Thyroid gland (tissue), 4 donors: ENCODE measurements at regions not wholly inside any gene's neighbourhood (a gene's known extent, or its start where the extent isn't known, plus 50 kb on each side); places are given as distances from the start of the nearest gene placed in this dataset.
"Not testable (repeated sequence)": the region's sequence is repeated elsewhere in the genome, so short reads cannot be mapped to it uniquely, and the experiment has no call there.

Experiments
- DNase-seq, 2 donors: peaks; one replicate each; pipeline ENCODE4 v3.0.0-alpha.2; 2019
- H3K27ac ChIP-seq, 3 donors: fragments of 200-600 bp; sonication (generic); 1 replicate in 2 of 3; 2 replicates in 1 of 3; pipeline ENCODE4 v1.5.1; 2016 to 2019; ENCODE audit warnings: mild to moderate bottlenecking in 1 of 3, moderate library complexity in 1 of 3
- H3K27me3 ChIP-seq: fragments of 200-600 bp; sonication (generic); one replicate; pipeline ENCODE4 v1.5.1; 2019
- H3K36me3 ChIP-seq, 2 donors: fragments of 200-600 bp; sonication (generic); one replicate each; pipeline ENCODE4 v1.5.1; 2016 to 2019
- H3K4me1 ChIP-seq, 2 donors: fragments of 200-600 bp; sonication (generic); one replicate each; pipeline ENCODE4 v1.5.1; 2017 to 2019
- H3K4me3 ChIP-seq, 3 donors: fragments of 200-600 bp; sonication (generic); replicated peaks in 1 of 3; 1 replicate in 2 of 3; 2 replicates in 1 of 3; pipeline ENCODE4 v1.5.1; 2016; ENCODE audit warnings: mild to moderate bottlenecking in 1 of 3
- H3K9me3 ChIP-seq: fragments of 200-600 bp; sonication (generic); one replicate; pipeline ENCODE4 v1.5.1; 2017
- POLR2A ChIP-seq, 2 donors: fragments of 450-650 bp; IDR thresholded peaks; one replicate each; pipeline ENCODE4 v1.6.1; 2017; ENCODE audit warnings: antibody characterized with exemption in 2 of 2, mild to moderate bottlenecking in 2 of 2, moderate library complexity in 1 of 2
- WGBS, 2 donors: methylation state at CpG; one replicate each; pipeline ENCODE4 v1.1.5; 2017; 5-methylcytosine and 5-hydroxymethylcytosine counted together
- intact Hi-C: fragments of 100-400 bp; cut with DNase I; formaldehyde crosslinking; loops from one replicate; pipeline ENCODE4 v1.15.1; 2023
- TF ChIP-seq, protein P1 (sequence below), 6 experiments: fragments of 200-600 bp in 3 of 6; fragments of 450-650 bp in 3 of 6; sonication (generic) in 3 of 6; IDR thresholded peaks; one replicate each; pipeline ENCODE4 v1.5.1; 2016 to 2019; ENCODE audit warnings: antibody characterized with exemption in 6 of 6, mild to moderate bottlenecking in 2 of 6, inconsistent platforms in 1 of 6, moderate library complexity in 1 of 6

DNA sequence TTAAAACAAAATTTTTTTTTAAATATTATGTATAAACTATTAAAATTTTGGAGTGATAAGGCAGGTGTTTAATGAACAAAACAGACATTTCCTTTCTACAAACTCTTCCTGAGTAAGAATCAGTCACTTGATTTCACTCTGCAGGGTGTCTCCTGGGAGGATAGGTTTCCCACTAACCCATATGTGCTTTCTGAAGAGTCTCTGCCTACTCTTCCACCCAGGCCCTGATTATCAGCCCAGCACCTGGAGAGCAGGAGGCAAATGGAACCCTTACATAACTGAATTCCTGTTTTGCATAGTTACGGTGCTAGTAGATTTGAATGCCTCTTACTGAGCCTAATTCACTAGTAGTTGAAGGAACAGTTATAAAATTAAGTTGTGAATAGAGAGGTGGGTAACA lies 1718.6 kb downstream of the SUCLG1 start:
- Histone ChIP-seq H3K27me3 (no peaks in the 10 kb centered on the region), H3K4me1 (no peaks in the 10 kb centered on the region), H3K36me3 (no peaks in the 10 kb centered on the region), H3K27ac (no peak overlapping the region), H3K4me3 (no peak overlapping the region), H3K9me3 (no peaks in the 10 kb centered on the region)
- WGBS, 2 donors = 74 to 76% methylated on average over 1 of the region's 1 CpG
- DNase-seq = no peak
- TF ChIP-seq POLR2A (IDR thresholded peaks at IDR 0.05) = no peak
- TF ChIP-seq, protein P1, sequence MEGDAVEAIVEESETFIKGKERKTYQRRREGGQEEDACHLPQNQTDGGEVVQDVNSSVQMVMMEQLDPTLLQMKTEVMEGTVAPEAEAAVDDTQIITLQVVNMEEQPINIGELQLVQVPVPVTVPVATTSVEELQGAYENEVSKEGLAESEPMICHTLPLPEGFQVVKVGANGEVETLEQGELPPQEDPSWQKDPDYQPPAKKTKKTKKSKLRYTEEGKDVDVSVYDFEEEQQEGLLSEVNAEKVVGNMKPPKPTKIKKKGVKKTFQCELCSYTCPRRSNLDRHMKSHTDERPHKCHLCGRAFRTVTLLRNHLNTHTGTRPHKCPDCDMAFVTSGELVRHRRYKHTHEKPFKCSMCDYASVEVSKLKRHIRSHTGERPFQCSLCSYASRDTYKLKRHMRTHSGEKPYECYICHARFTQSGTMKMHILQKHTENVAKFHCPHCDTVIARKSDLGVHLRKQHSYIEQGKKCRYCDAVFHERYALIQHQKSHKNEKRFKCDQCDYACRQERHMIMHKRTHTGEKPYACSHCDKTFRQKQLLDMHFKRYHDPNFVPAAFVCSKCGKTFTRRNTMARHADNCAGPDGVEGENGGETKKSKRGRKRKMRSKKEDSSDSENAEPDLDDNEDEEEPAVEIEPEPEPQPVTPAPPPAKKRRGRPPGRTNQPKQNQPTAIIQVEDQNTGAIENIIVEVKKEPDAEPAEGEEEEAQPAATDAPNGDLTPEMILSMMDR (IDR thresholded peaks at IDR 0.05) = no peak
- intact Hi-C loops = no loop called here

DNA sequence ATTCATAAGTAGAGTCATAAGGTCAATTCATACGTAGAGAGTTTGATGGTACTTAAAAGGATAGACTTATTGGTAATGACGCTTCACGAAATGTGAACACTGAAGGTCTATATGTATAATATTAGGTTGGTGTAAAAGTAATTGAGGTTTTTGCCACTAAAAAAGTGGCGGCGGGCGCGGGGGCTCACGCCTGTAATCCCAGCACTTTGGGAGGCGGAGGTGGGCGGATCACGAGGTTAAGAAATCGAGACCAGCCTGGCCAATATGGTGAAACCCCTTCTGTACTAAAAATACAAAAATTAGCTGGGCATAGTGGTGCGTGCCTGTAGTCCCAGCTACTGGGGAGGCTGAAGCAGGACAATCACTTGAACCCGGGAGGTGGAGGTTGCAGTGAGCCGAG lies 1721.1 kb downstream of the SUCLG1 start:
- H3K27ac ChIP-seq, DNase-seq, H3K27me3 ChIP-seq, H3K4me3 ChIP-seq, H3K9me3 ChIP-seq, H3K4me1 ChIP-seq, intact Hi-C loops, H3K36me3 ChIP-seq: not testable (repeated sequence)
- WGBS, 2 donors = 97 to 98% methylated on average over 15 of the region's 15 CpGs

DNA sequence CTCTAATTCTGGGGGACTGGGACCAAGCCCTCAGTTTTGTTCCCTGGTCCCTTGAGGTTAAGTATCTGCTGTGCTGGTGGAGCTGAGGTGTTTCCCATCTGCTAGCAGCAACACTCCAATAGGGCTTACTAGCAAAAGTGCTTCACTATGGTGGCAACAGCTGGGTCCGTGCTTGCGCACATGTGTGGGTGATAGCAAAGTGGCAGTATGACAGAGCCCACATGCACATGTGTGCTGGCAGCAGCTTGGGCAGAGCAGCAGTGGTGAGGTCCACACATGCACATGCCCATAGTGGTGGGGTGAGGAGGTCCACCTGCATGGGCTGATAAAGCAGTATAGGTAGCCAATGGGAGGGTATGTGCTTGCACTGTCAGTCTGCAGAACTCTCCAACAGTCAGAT lies 1723.7 kb downstream of the SUCLG1 start:
- Histone ChIP-seq H3K36me3 (no peaks in the 10 kb centered on the region), H3K4me1 (no peaks in the 10 kb centered on the region), H3K9me3 (no peaks in the 10 kb centered on the region), H3K27me3 (no peaks in the 10 kb centered on the region), H3K27ac (no peak overlapping the region), H3K4me3 (no peak overlapping the region)
- no peak for TF ChIP-seq POLR2A (IDR thresholded peaks at IDR 0.05)
- TF ChIP-seq, protein P1 (IDR thresholded peaks at IDR 0.05) = no peak
- intact Hi-C loops = no loop called here
- WGBS, 2 donors = 100% methylated on average over 2 of the region's 2 CpGs
- no peak for DNase-seq

DNA sequence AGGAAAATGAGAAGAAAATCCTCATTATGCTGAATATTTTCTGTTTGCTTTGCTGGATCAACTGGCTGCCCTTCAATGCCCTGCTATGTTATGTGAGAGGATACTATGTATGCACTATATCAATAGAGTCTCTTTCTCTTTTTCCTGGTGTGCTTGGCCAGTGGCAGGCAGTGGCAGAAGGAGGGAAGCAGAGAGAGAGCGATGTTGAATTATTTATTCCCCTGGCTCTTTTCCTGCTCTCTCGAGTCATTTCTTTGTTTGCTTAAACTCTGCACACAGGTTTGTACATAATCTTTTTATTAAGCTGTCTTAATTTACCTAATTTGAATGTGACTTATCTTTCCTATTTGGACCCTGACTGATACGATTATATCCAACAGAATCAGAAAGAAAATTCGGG lies 1727.3 kb downstream of the SUCLG1 start:
- intact Hi-C loops = no loop called here

DNA sequence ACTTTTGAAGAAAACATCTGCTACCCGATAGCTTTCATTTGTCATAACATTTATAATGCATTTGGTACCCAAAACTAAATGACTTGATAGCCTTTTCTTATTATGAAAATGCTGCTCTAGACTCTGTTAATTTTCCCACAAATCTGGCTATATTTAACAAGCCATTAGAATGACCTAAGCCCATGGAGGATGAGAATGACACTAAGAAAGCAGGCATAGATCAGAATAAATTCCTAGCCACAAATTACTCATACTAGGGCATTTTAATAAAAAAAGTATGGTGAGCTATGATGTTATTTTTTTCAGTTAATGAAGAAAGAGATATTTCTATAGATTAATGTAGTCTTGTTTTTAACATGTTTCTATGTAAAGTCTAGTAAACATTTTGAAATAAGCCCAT lies 1728.3 kb downstream of the SUCLG1 start:
- Histone ChIP-seq H3K36me3 (no peaks in the 10 kb centered on the region), H3K4me3 (no peak overlapping the region), H3K4me1 (no peaks in the 10 kb centered on the region), H3K9me3 (no peaks in the 10 kb centered on the region), H3K27ac (no peak overlapping the region), H3K27me3 (no peaks in the 10 kb centered on the region)
- 95 to 100% methylated on average over 1 of the region's 1 CpG for WGBS, 2 donors
- DNase-seq = no peak
- TF ChIP-seq, protein P1 (IDR thresholded peaks at IDR 0.05) = no peak
- TF ChIP-seq POLR2A (IDR thresholded peaks at IDR 0.05) = no peak
- intact Hi-C loops = no loop called here

More for the DNA sequence above, 1727.3 kb downstream of the SUCLG1 start:
- Histone ChIP-seq H3K9me3 (no peaks in the 10 kb centered on the region), H3K4me1 (no peaks in the 10 kb centered on the region), H3K27ac (no peak overlapping the region), H3K36me3 (no peaks in the 10 kb centered on the region), H3K27me3 (no peaks in the 10 kb centered on the region), H3K4me3 (no peak overlapping the region)
- TF ChIP-seq, protein P1 (IDR thresholded peaks at IDR 0.05) = no peak
- TF ChIP-seq POLR2A (IDR thresholded peaks at IDR 0.05) = no peak
- DNase-seq = no peak
- whole genome bisulfite sequencing, 2 donors = 76 to 79% methylated on average over 4 of the region's 4 CpGs

DNA sequence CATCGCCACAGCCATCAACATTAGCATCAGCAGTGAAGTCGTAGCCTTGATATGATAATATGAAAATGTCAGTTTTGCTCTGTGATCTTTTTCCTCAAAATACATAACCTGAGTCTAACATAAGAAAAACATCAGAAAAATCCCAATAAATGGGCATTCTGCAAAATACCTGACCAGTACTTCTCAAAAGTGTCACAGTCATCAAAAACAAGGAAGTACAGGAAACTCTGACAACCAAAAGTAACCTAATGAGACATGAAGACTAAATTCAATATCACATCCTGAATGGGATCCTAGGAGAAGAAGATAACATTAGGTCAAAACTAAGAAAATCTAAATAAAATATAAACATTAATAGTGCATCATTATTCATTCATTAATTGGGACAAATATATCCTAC lies 1731.0 kb downstream of the SUCLG1 start:
- H3K4me3 ChIP-seq = no peak overlapping the region
- TF ChIP-seq POLR2A (IDR thresholded peaks at IDR 0.05) = no peak
- WGBS, 2 donors = 90 to 92% methylated on average over 2 of the region's 2 CpGs
- no peaks in the 10 kb centered on the region for H3K36me3 ChIP-seq
- no peaks in the 10 kb centered on the region for H3K27me3 ChIP-seq
- no peaks in the 10 kb centered on the region for H3K4me1 ChIP-seq
- intact Hi-C loops = no loop called here
- no peaks in the 10 kb centered on the region for H3K9me3 ChIP-seq
- H3K27ac ChIP-seq = no peak overlapping the region
- DNase-seq = no peak
